ENCODE measurements at regions not wholly inside any gene's neighbourhood (a gene's known extent, or its start where the extent isn't known, plus 50 kb on each side); places are given as distances from the start of the nearest gene placed in this dataset.

- TF ChIP-seq CTCF (conservative IDR thresholded peaks at IDR 0.05) = no peak
- TF ChIP-seq EZH2 (IDR thresholded peaks at IDR 0.05; ENCODE audit: low read depth) = no peak
Observed at GRCh38 chr1:187091666-187092065, 262.9 kb downstream of the PLA2G4A start.

Measured in PC-9 (cell line).